Lung (tissue), 11 donors: ENCODE measurements at regions not wholly inside any gene's neighbourhood (a gene's known extent, or its start where the extent isn't known, plus 50 kb on each side); places are given as distances from the start of the nearest gene placed in this dataset.

Source experiments
- ATAC-seq: fragments of 200-7000 bp; cut with Tn5 transposase; one replicate; pipeline ENCODE4 v1.9.1; 2020; ENCODE audit warnings: moderate number of reproducible peaks; ENCODE audit not compliant: insufficient read depth, low FRiP score
- DNase-seq, 3 donors: peaks; one replicate each; pipeline ENCODE4 v3.0.0-alpha.2; 2013 to 2017
- H3K27ac ChIP-seq, 2 donors: one replicate each; pipeline ENCODE4 v1.5.1; 2013; ENCODE audit warnings: mild to moderate bottlenecking in 2 of 2, moderate library complexity in 2 of 2, control low read depth in 1 of 2, inconsistent platforms in 1 of 2, low read depth in 1 of 2, low read length in 1 of 2
- H3K27me3 ChIP-seq, 3 donors: one replicate each; pipeline ENCODE4 v1.5.1; 2013; ENCODE audit warnings: low read length in 2 of 3; ENCODE audit not compliant: control insufficient read depth in 3 of 3, insufficient read depth in 3 of 3
- H3K36me3 ChIP-seq, 4 donors: one replicate each; pipeline ENCODE4 v1.5.1; 2013; ENCODE audit warnings: low read length in 4 of 4, mild to moderate bottlenecking in 1 of 4, moderate library complexity in 1 of 4; ENCODE audit not compliant: control insufficient read depth in 4 of 4, insufficient read depth in 4 of 4
- H3K4me1 ChIP-seq, 5 donors: one replicate each; pipeline ENCODE4 v1.5.1; 2013; ENCODE audit warnings: low read length in 5 of 5, mild to moderate bottlenecking in 2 of 5, moderate library complexity in 1 of 5; ENCODE audit not compliant: control insufficient read depth in 5 of 5, insufficient read depth in 5 of 5
- H3K4me3 ChIP-seq: one replicate; pipeline ENCODE4 v1.5.1; 2013; ENCODE audit warnings: mild to moderate bottlenecking, control low read depth, moderate library complexity
- H3K9ac ChIP-seq, 2 donors: one replicate each; pipeline ENCODE4 v1.5.1; 2013; ENCODE audit warnings: low read length in 2 of 2, control low read depth in 1 of 2; ENCODE audit not compliant: insufficient read depth in 1 of 2
- H3K9me3 ChIP-seq, 4 donors: one replicate each; pipeline ENCODE4 v1.5.1; 2013; ENCODE audit warnings: low read length in 3 of 4, mild to moderate bottlenecking in 1 of 4, moderate library complexity in 1 of 4; ENCODE audit not compliant: control insufficient read depth in 4 of 4, insufficient read depth in 3 of 4
- CTCF ChIP-seq: IDR thresholded peaks from 2 replicates; pipeline ENCODE4 v1.5.1; 2012; ENCODE audit warnings: mild to moderate bottlenecking; ENCODE audit errors: control extremely low read depth, extremely low read depth
- WGBS, 2 donors: extraction: QIAGEN DNeasy Blood & Tissue Kit; methylation state at CpG; one replicate each; pipeline ENCODE4 v1.1.7; 2013; 5-methylcytosine and 5-hydroxymethylcytosine counted together
- donor health status: control.
- donor health status: control.
- donor health status: Bipolar disorder and iron deficiency.
- donor health status: healthy.
- donor health status: DM: yes; HTN: yes; CAD: no.

- no peak for TF ChIP-seq CTCF
- DNase-seq (no peak), ATAC-seq (no peak)
- Histone ChIP-seq H3K27ac (no peak overlapping the region), H3K36me3 (no peaks in the 10 kb centered on the region), H3K9ac (no peak overlapping the region), H3K27me3 (no peaks in the 10 kb centered on the region), H3K4me1 (no peaks in the 10 kb centered on the region), H3K4me3 (no peak overlapping the region), H3K9me3 (no peaks in the 10 kb centered on the region)
- 88 to 90% methylated on average over 6 of the region's 6 CpGs for WGBS, 2 donors
Measured at GRCh38 chr13:106243011-106243565, 292.4 kb downstream of the EFNB2 start.

GRCh38 chr13:106241974-106242953 lies 293.2 kb downstream of the EFNB2 start:
- no peaks in the 10 kb centered on the region for H3K9me3 ChIP-seq
- WGBS, 2 donors = 89 to 92% methylated on average over 10 of the region's 10 CpGs

GRCh38 chr13:106238690-106239089 lies 296.8 kb downstream of the EFNB2 start:
- no peaks in the 10 kb centered on the region for H3K36me3 ChIP-seq
- ATAC-seq (no peak), DNase-seq (no peak)
- H3K27ac ChIP-seq = no peak overlapping the region
- H3K4me3 ChIP-seq = no peak overlapping the region
- no peaks in the 10 kb centered on the region for H3K9me3 ChIP-seq
- 88 to 90% methylated on average over 8 of the region's 8 CpGs for WGBS, 2 donors
- no peak overlapping the region for H3K9ac ChIP-seq
- no peak for TF ChIP-seq CTCF
- H3K4me1 ChIP-seq = no peaks in the 10 kb centered on the region
- H3K27me3 ChIP-seq = no peaks in the 10 kb centered on the region

More at GRCh38 chr13:106241974-106242953, 293.2 kb downstream of the EFNB2 start:
- no peak for DNase-seq
- Histone ChIP-seq H3K36me3 (no peaks in the 10 kb centered on the region), H3K4me1 (no peaks in the 10 kb centered on the region), H3K27ac (no peak overlapping the region), H3K4me3 (no peak overlapping the region), H3K27me3 (no peaks in the 10 kb centered on the region), H3K9ac (no peak overlapping the region)
- ATAC-seq = no peak
- no peak for TF ChIP-seq CTCF
